ENCODE measurements at regions not wholly inside any gene's neighbourhood (a gene's known extent, or its start where the extent isn't known, plus 50 kb on each side); places are given as distances from the start of the nearest gene placed in this dataset.

- no peak for TF ChIP-seq CTCF (IDR thresholded peaks at IDR 0.05)
- Mint-ChIP-seq H3K27ac (no peak overlapping the region), H3K27me3 (ENCODE audit: insufficient read depth) (peaks cover 14% of the 10 kb centered on the region), H3K4me3 (no peak overlapping the region), H3K36me3 (ENCODE audit: low read depth) (no peaks in the 10 kb centered on the region), H3K4me1 (ENCODE audit: low read depth) (peaks cover 21% of the 10 kb centered on the region), H3K9me3 (no peaks in the 10 kb centered on the region)
- DNase-seq = no peak
Observed at GRCh38 chrX:46295963-46296362, 249.3 kb downstream of the ZNF674 start.

DNA sequence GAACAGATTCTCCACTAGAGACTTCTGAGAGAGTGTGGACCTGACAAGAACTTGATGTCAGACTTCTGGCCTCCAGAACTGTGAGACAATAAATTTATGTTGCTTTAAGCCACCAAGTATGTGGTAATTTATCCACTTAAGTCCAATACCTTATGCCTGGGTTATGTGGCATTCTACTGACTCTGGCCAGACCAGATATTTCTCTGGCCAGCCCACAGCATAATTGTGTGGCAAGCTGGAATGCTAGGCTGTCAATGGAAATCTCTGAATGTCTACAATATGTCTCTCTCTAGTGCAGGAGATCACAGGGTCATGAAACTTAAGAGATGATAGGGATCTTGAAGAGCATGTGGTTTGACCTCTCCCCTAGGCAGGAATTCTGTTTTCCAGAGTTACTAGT is 251.0 kb downstream of the ZNF674 start:
- no peak for TF ChIP-seq CTCF (IDR thresholded peaks at IDR 0.05)
- peaks cover 11% of the 10 kb centered on the region for H3K27me3 Mint-ChIP-seq (ENCODE audit: insufficient read depth)
- H3K4me1 Mint-ChIP-seq (ENCODE audit: low read depth) = peaks cover 19% of the 10 kb centered on the region
- no peaks in the 10 kb centered on the region for H3K9me3 Mint-ChIP-seq
- no peaks in the 10 kb centered on the region for H3K36me3 Mint-ChIP-seq (ENCODE audit: low read depth)
- no peak overlapping the region for H3K27ac Mint-ChIP-seq
- H3K4me3 Mint-ChIP-seq = no peak overlapping the region
- peak; percentile 42 for DNase-seq

DNA sequence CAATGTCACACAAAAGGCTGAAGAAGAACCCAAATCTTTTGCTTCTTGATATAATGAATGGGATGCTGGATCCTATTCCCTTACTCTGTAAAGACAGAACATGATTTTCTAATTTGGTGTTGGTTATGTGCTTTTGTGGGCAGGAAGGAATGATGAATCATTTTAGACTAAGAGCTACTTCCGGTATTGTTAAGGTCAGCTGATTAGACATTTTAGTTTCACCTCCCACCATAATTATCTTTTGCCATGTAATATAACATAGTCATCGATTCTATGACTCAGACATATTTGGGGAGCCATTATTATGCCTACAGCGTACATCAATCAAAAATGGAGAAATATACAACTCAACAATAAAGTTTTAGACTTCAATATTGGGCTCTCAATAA is 265.3 kb downstream of the ZNF674 start:
- Mint-ChIP-seq H3K4me3 (no peak overlapping the region; the same call in 1 of the 2 replicates), H3K9me3 (no peaks in the 10 kb centered on the region), H3K4me1 (ENCODE audit: low read depth) (peaks cover 21% of the 10 kb centered on the region), H3K36me3 (ENCODE audit: low read depth) (no peaks in the 10 kb centered on the region), H3K27me3 (ENCODE audit: insufficient read depth) (peaks cover 2% of the 10 kb centered on the region; the same call in 1 of the 2 replicates), H3K27ac (no peak overlapping the region)
- DNase-seq = peak; percentile 28
- TF ChIP-seq CTCF (IDR thresholded peaks at IDR 0.05) = no peak

- peak overlapping the region; percentile 63 for H3K4me3 Mint-ChIP-seq
- peak overlapping the region; percentile 44 for H3K27ac Mint-ChIP-seq
- peaks cover 2% of the 10 kb centered on the region; the same call in 1 of the 2 replicates for H3K27me3 Mint-ChIP-seq (ENCODE audit: insufficient read depth)
- H3K36me3 Mint-ChIP-seq (ENCODE audit: low read depth) = no peaks in the 10 kb centered on the region
- no peak for TF ChIP-seq CTCF (IDR thresholded peaks at IDR 0.05)
- no peaks in the 10 kb centered on the region for H3K9me3 Mint-ChIP-seq
- H3K4me1 Mint-ChIP-seq (ENCODE audit: low read depth) = peaks cover 21% of the 10 kb centered on the region
- no peak for DNase-seq
Observed at GRCh38 chrX:46279214-46279924, 265.9 kb downstream of the ZNF674 start.

DNA sequence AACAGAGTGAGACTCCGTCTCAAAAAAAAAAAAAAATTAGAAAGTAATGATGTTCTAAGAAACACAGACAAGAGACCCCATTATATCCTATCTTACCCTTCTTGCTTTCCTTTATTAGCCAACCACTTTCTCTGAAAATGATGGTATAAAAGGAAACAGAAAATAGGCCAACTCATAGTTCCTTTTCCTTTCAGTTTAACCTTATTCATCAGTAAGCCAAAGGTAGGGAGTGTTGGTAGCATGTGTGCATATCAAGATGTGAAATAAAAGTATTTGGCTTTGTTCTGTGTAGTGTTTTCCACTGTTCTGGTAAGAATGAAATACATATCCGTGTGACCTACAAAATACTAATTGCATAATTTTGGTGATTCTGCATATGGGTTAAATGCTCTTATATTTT is 266.6 kb downstream of the ZNF674 start:
- TF ChIP-seq CTCF (IDR thresholded peaks at IDR 0.05) = no peak
- Mint-ChIP-seq H3K9me3 (peaks cover 3% of the 10 kb centered on the region; the same call in 1 of the 2 replicates), H3K36me3 (ENCODE audit: low read depth) (no peaks in the 10 kb centered on the region), H3K27me3 (ENCODE audit: insufficient read depth) (peaks cover 2% of the 10 kb centered on the region; the same call in 1 of the 2 replicates), H3K27ac (no peak overlapping the region), H3K4me3 (no peak overlapping the region; the same call in 1 of the 2 replicates), H3K4me1 (ENCODE audit: low read depth) (peaks cover 21% of the 10 kb centered on the region)
- DNase-seq = no peak

Measured in HFFc6 (cell line).